SK-N-SH (cell line): ENCODE measurements at regions not wholly inside any gene's neighbourhood (a gene's known extent, or its start where the extent isn't known, plus 50 kb on each side); places are given as distances from the start of the nearest gene placed in this dataset.

ENCODE experiments used
- CTCF ChIA-PET: fragments of 300-600, 350-600 bp; formaldehyde crosslinking; extraction: SDS; loops from one replicate; lab custom pipeline; 2021; lab: Yijun Ruan, JAX
- POLR2A ChIA-PET: fragments of 350-600 bp; sonication (Branson Sonifier 250); formaldehyde crosslinking; extraction: SDS; loops from one replicate; lab custom pipeline; 2020; ENCODE audit warnings: antibody characterized with exemption, inconsistent platforms; lab: Yijun Ruan, JAX
- DNase-seq: peaks from one replicate; pipeline ENCODE4 v3.0.0; 2012
- H2AFZ ChIP-seq: fragments of 200-600 bp; sonication (generic); 2 replicates; pipeline ENCODE4 v1.8.1; 2016; ENCODE audit warnings: antibody characterized with exemption, mild to moderate bottlenecking, low read depth
- H3F3A ChIP-seq: fragments of 200-600 bp; sonication (generic); replicated peaks from 2 replicates; pipeline ENCODE3; 2016; ENCODE audit warnings: antibody characterized with exemption, mild to moderate bottlenecking; ENCODE audit not compliant: insufficient read depth
- H3K27ac ChIP-seq, 2 experiments: fragments of 200-500 bp in 1 of 2; fragments of 200-600 bp in 1 of 2; sonication (Bioruptor generic) in 1 of 2; sonication (generic), shearing (Covaris generic) in 1 of 2; 2 replicates each; pipeline versions ENCODE4 v1.5.1 to v1.6.1; 2014 to 2016; ENCODE audit warnings: low read depth in 2 of 2, inconsistent platforms in 1 of 2, low read length in 1 of 2, mild to moderate bottlenecking in 1 of 2, mixed read lengths in 1 of 2
- H3K27me3 ChIP-seq: fragments of 200-600 bp; sonication (generic), shearing (Covaris generic); 2 replicates; pipeline ENCODE4 v1.6.1; 2016; ENCODE audit warnings: mixed run types; ENCODE audit not compliant: insufficient read depth
- H3K36me3 ChIP-seq, 2 experiments: fragments of 200-500 bp in 1 of 2; fragments of 200-600 bp in 1 of 2; sonication (Bioruptor generic) in 1 of 2; sonication (generic) in 1 of 2; replicated peaks in 1 of 2; 2 replicates each; pipeline versions ENCODE3 to v1.5.1; 2014 to 2016; ENCODE audit warnings: low read length in 1 of 2, mild to moderate bottlenecking in 1 of 2; ENCODE audit not compliant: insufficient read depth in 2 of 2, control insufficient read depth in 1 of 2
- H3K4me1 ChIP-seq, 2 experiments: fragments of 200-500 bp in 1 of 2; fragments of 200-600 bp in 1 of 2; sonication (Bioruptor generic) in 1 of 2; sonication (generic), shearing (Covaris generic) in 1 of 2; 2 replicates each; pipeline versions ENCODE4 v1.5.1 to v1.6.1; 2014 to 2016; ENCODE audit warnings: low read depth in 1 of 2, low read length in 1 of 2, mixed run types in 1 of 2; ENCODE audit not compliant: insufficient read depth in 2 of 2, control insufficient read depth in 1 of 2
- H3K4me2 ChIP-seq: fragments of 200-600 bp; sonication (generic), shearing (Covaris generic); 2 replicates; pipeline ENCODE4 v1.6.1; 2017; ENCODE audit warnings: mixed run types
- H3K4me3 ChIP-seq, 2 experiments: fragments of 200-500 bp in 1 of 2; fragments of 200-600 bp in 1 of 2; sonication (Bioruptor generic) in 1 of 2; sonication (generic), shearing (Covaris generic) in 1 of 2; 2 replicates each; pipeline versions ENCODE4 v1.5.1 to v1.8.1; 2014 to 2016; ENCODE audit warnings: low read depth in 2 of 2, inconsistent platforms in 1 of 2, low read length in 1 of 2, mild to moderate bottlenecking in 1 of 2, mixed read lengths in 1 of 2, moderate library complexity in 1 of 2
- H3K79me2 ChIP-seq: fragments of 200-600 bp; sonication (generic); 2 replicates; pipeline ENCODE4 v1.8.1; 2017; ENCODE audit warnings: mild to moderate bottlenecking; ENCODE audit not compliant: insufficient read depth
- H3K9ac ChIP-seq: fragments of 200-600 bp; sonication (generic); 2 replicates; pipeline ENCODE4 v1.6.1; 2017; ENCODE audit warnings: mixed run types
- H3K9me2 ChIP-seq: fragments of 200-600 bp; sonication (generic); 2 replicates; pipeline ENCODE4 v1.6.1; 2017; ENCODE audit warnings: mixed run types
- H3K9me3 ChIP-seq: fragments of 200-600 bp; sonication (generic); 2 replicates; pipeline ENCODE4 v1.6.1; 2017; ENCODE audit warnings: mixed run types, mild to moderate bottlenecking, moderate library complexity
- H4K20me1 ChIP-seq: fragments of 200-600 bp; sonication (generic); 2 replicates; pipeline ENCODE4 v1.6.1; 2017; ENCODE audit warnings: mild to moderate bottlenecking, mixed run types; ENCODE audit not compliant: insufficient read depth
- CHD2 ChIP-seq: fragments of 150-350 bp; IDR thresholded peaks from 2 replicates; pipeline ENCODE4 v1.6.1; 2018; ENCODE audit warnings: low read length; ENCODE audit not compliant: partially characterized antibody
- CTCF ChIP-seq: fragments of 200-600 bp; sonication (generic); IDR thresholded peaks from 2 replicates; pipeline ENCODE4 v1.6.1; 2017; ENCODE audit warnings: antibody characterized with exemption, mild to moderate bottlenecking, moderate library complexity
- EZH2phosphoT487 ChIP-seq: fragments of 200-600 bp; sonication (generic); IDR thresholded peaks from 2 replicates; pipeline ENCODE4 v1.6.1; 2017; ENCODE audit warnings: low read depth, mixed run types, mild to moderate bottlenecking, antibody characterized with exemption, moderate library complexity, borderline replicate concordance
- FOSL2 ChIP-seq: IDR thresholded peaks from 2 replicates; pipeline ENCODE4 v1.4.0; 2012; ENCODE audit warnings: low read depth, mild to moderate bottlenecking, moderate library complexity, borderline replicate concordance
- FOXJ3 ChIP-seq: sonication (generic); formaldehyde crosslinking; IDR thresholded peaks from 2 replicates; pipeline ENCODE4 v1.5.1; 2020; ENCODE audit warnings: mild to moderate bottlenecking, missing genetic modification reagents
- FOXM1 ChIP-seq: IDR thresholded peaks from 2 replicates; pipeline ENCODE4 v1.4.0; 2012; ENCODE audit warnings: low read depth, mild to moderate bottlenecking
- GABPA ChIP-seq: IDR thresholded peaks from 2 replicates; pipeline ENCODE4 v1.4.0; 2012; ENCODE audit warnings: low read depth, mild to moderate bottlenecking
- IRF3 ChIP-seq: fragments of 150-350 bp; IDR thresholded peaks from 2 replicates; pipeline ENCODE4 v1.6.1; 2016; ENCODE audit warnings: mild to moderate bottlenecking, low read depth, low read length
- JUND ChIP-seq: IDR thresholded peaks from 2 replicates; pipeline ENCODE4 v1.4.0; 2012
- MEF2A ChIP-seq: IDR thresholded peaks from 2 replicates; pipeline ENCODE4 v1.4.0; 2012; ENCODE audit warnings: low read depth, borderline replicate concordance
- MXI1 ChIP-seq: IDR thresholded peaks from 2 replicates; pipeline ENCODE4 v1.6.1; 2012; ENCODE audit warnings: mild to moderate bottlenecking, low read depth, low read length, improper control_type of control experiment
- NFIC ChIP-seq: IDR thresholded peaks from 2 replicates; pipeline ENCODE4 v1.4.0; 2012; ENCODE audit warnings: borderline replicate concordance
- NRF1 ChIP-seq: IDR thresholded peaks from 2 replicates; pipeline ENCODE4 v1.6.1; 2012; ENCODE audit warnings: low read depth, mild to moderate bottlenecking, low read length
- RAD21 ChIP-seq: IDR thresholded peaks from 2 replicates; pipeline ENCODE4 v1.6.1; 2012; ENCODE audit warnings: mild to moderate bottlenecking, low read length
- REST ChIP-seq: IDR thresholded peaks from 2 replicates; pipeline ENCODE4 v1.6.1; 2012; ENCODE audit warnings: mild to moderate bottlenecking, low read depth, low read length, moderate library complexity
- RFX5 ChIP-seq: IDR thresholded peaks from 2 replicates; pipeline ENCODE4 v1.6.1; 2012; ENCODE audit warnings: mild to moderate bottlenecking, improper control_type of control experiment, low read length
- SIN3A ChIP-seq: IDR thresholded peaks from 2 replicates; pipeline ENCODE4 v1.6.1; 2012; ENCODE audit warnings: low read depth, mild to moderate bottlenecking, low read length, moderate library complexity, borderline replicate concordance
- USF1 ChIP-seq: IDR thresholded peaks from 2 replicates; pipeline ENCODE4 v1.4.0; 2012; ENCODE audit warnings: low read depth, borderline replicate concordance
- WGBS: methylation state at CpG from one replicate; pipeline ENCODE4 v1.1.6; 2017; ENCODE audit warnings: low lambda C conversion rate; 5-methylcytosine and 5-hydroxymethylcytosine counted together

- Histone ChIP-seq H3K4me1 (no peaks in the 10 kb centered on the region), H3K27me3 (no peaks in the 10 kb centered on the region), H3K9me2 (no peaks in the 10 kb centered on the region), H3K79me2 (no peaks in the 10 kb centered on the region), H3K27ac (no peak overlapping the region), H3F3A (no peaks in the 10 kb centered on the region), H3K36me3 (no peaks in the 10 kb centered on the region), H3K9ac (no peak overlapping the region), H2AFZ (no peak overlapping the region), H4K20me1 (no peaks in the 10 kb centered on the region), H3K4me3 (no peak overlapping the region), H3K4me2 (no peak overlapping the region), H3K9me3 (0 out of 2 replicates have a peak, but pooled peaks cover 5% of the 10 kb centered on the region)
- DNase-seq: no peak
- 16% methylated on average over 4 of the region's 4 CpGs for WGBS
- TF ChIP-seq CTCF: peak; percentile 27
- TF ChIP-seq FOXJ3: no peak
- CTCF ChIA-PET: no interaction called here
- POLR2A ChIA-PET: no interaction called here
Observed at GRCh38 chr10:44651834-44652233, 259.3 kb upstream of the TMEM72 start.

GRCh38 chr10:44659320-44659719 lies 251.8 kb upstream of the TMEM72 start:
- WGBS: 5% methylated on average over 3 of the region's 3 CpGs
- Histone ChIP-seq H3K4me3 (no peak overlapping the region), H3K27me3 (peaks cover 9% of the 10 kb centered on the region; the same call in 1 of the 2 replicates), H3K4me2 (no peak overlapping the region; the same call in 1 of the 2 replicates), H3K4me1 (no peaks in the 10 kb centered on the region), H3K9me3 (0 out of 2 replicates have a peak, but pooled peaks cover 5% of the 10 kb centered on the region), H2AFZ (no peak overlapping the region), H3K9ac (no peak overlapping the region), H3F3A (no peaks in the 10 kb centered on the region), H3K9me2 (no peaks in the 10 kb centered on the region), H3K36me3 (no peaks in the 10 kb centered on the region), H4K20me1 (no peaks in the 10 kb centered on the region), H3K79me2 (no peaks in the 10 kb centered on the region), H3K27ac (no peak overlapping the region)
- ChIA-PET POLR2A (no interaction called here), CTCF (no interaction called here)
- DNase-seq: no peak
- TF ChIP-seq SIN3A: no peak
- TF ChIP-seq RFX5: no peak
- TF ChIP-seq CHD2: no peak
- TF ChIP-seq NFIC: no peak
- TF ChIP-seq CTCF: no peak
- no peak for TF ChIP-seq REST
- TF ChIP-seq USF1: no peak
- no peak for TF ChIP-seq JUND
- no peak for TF ChIP-seq FOXM1
- no peak for TF ChIP-seq MXI1
- no peak for TF ChIP-seq GABPA
- TF ChIP-seq FOSL2: no peak
- no peak for TF ChIP-seq EZH2phosphoT487
- no peak for TF ChIP-seq RAD21
- TF ChIP-seq IRF3: no peak
- no peak for TF ChIP-seq NRF1
- no peak for TF ChIP-seq MEF2A
